ENCODE measurements at regions not wholly inside any gene's neighbourhood (a gene's known extent, or its start where the extent isn't known, plus 50 kb on each side); places are given as distances from the start of the nearest gene placed in this dataset.
A peak's percentile ranks its signal among the peaks of the same experiment; 100 is the strongest.
"Not testable (repeated sequence)": the region's sequence is repeated elsewhere in the genome, so short reads cannot be mapped to it uniquely, and the experiment has no call there.

GRCh38 chr2:175605640-175606009 lies 396.4 kb downstream of the LNPK start:
- intact Hi-C loops (cut with DNase I; ENCODE audit: low total_unique reads) = no loop called here
- no peaks in the 10 kb centered on the region for H3K9me3 ChIP-seq
- no peak overlapping the region for H3K4me3 ChIP-seq
- TF ChIP-seq POLR2A (IDR thresholded peaks at IDR 0.05) (no peak), POLR2AphosphoS5 (IDR thresholded peaks at IDR 0.05) (no peak)
- no peaks in the 10 kb centered on the region for H3K4me1 ChIP-seq
- H3K27me3 ChIP-seq = no peaks in the 10 kb centered on the region
- no peak for DNase-seq (ENCODE audit: low spot score in 2 of 2)
- H3K27ac ChIP-seq = no peak overlapping the region
- H3K36me3 ChIP-seq = no peaks in the 10 kb centered on the region

GRCh38 chr2:175601969-175602368 lies 400.1 kb downstream of the LNPK start:
- Histone ChIP-seq H3K27me3 (no peaks in the 10 kb centered on the region), H3K27ac (no peak overlapping the region), H3K4me3 (no peak overlapping the region), H3K9me3 (no peaks in the 10 kb centered on the region), H3K4me1 (no peaks in the 10 kb centered on the region), H3K36me3 (no peaks in the 10 kb centered on the region)
- intact Hi-C loops (cut with DNase I; ENCODE audit: low total_unique reads) = no loop called here
- TF ChIP-seq POLR2AphosphoS5 (IDR thresholded peaks at IDR 0.05) (no peak), POLR2A (IDR thresholded peaks at IDR 0.05) (no peak), CTCF (IDR thresholded peaks at IDR 0.05) (no peak)
- no peak for DNase-seq (ENCODE audit: low spot score in 2 of 2)

- H3K27ac ChIP-seq = peak overlapping the region; percentile 83 to 91
- no peaks in the 10 kb centered on the region for H3K4me1 ChIP-seq
- intact Hi-C loops (cut with DNase I; ENCODE audit: low total_unique reads) = no loop called here
- no peaks in the 10 kb centered on the region for H3K27me3 ChIP-seq
- no peaks in the 10 kb centered on the region for H3K9me3 ChIP-seq
- TF ChIP-seq POLR2AphosphoS5 (IDR thresholded peaks at IDR 0.05) (peak in 2 of 3 donors; percentile 43 to 53), CTCF (IDR thresholded peaks at IDR 0.05) (no peak)
- H3K4me3 ChIP-seq = no peak overlapping the region
- DNase-seq (ENCODE audit: low spot score in 2 of 2) = peak in 1 of 2 donors; percentile 78
- H3K36me3 ChIP-seq = no peaks in the 10 kb centered on the region
These were observed 401.9 kb downstream of the LNPK start for GRCh38 chr2:175599966-175600831.

GRCh38 chr2:175597286-175597685 lies 404.8 kb downstream of the LNPK start:
- H3K36me3 ChIP-seq = no peaks in the 10 kb centered on the region
- intact Hi-C loops (cut with DNase I; ENCODE audit: low total_unique reads) = no loop called here
- TF ChIP-seq CTCF (IDR thresholded peaks at IDR 0.05) (no peak), POLR2A (IDR thresholded peaks at IDR 0.05) (no peak), POLR2AphosphoS5 (IDR thresholded peaks at IDR 0.05) (no peak)

GRCh38 chr2:175595139-175595538 lies 406.9 kb downstream of the LNPK start:
- TF ChIP-seq CTCF (IDR thresholded peaks at IDR 0.05) = no peak
- no peak for TF ChIP-seq POLR2AphosphoS5 (IDR thresholded peaks at IDR 0.05)
- no peak for TF ChIP-seq POLR2A (IDR thresholded peaks at IDR 0.05)
- H3K36me3 ChIP-seq = no peaks in the 10 kb centered on the region
- no peak overlapping the region for H3K27ac ChIP-seq
- intact Hi-C loops (cut with DNase I; ENCODE audit: low total_unique reads) = no loop called here
- H3K4me1 ChIP-seq = no peaks in the 10 kb centered on the region
- DNase-seq (ENCODE audit: low spot score in 2 of 2) = no peak
- H3K9me3 ChIP-seq = no peaks in the 10 kb centered on the region
- H3K27me3 ChIP-seq = no peaks in the 10 kb centered on the region
- H3K4me3 ChIP-seq = no peak overlapping the region

More at GRCh38 chr2:175597286-175597685, 404.8 kb downstream of the LNPK start:
- Histone ChIP-seq H3K4me1 (no peaks in the 10 kb centered on the region), H3K27me3 (no peaks in the 10 kb centered on the region), H3K4me3 (no peak overlapping the region), H3K27ac (no peak overlapping the region), H3K9me3 (no peaks in the 10 kb centered on the region)
- no peak for DNase-seq (ENCODE audit: low spot score in 2 of 2)

- DNase-seq (ENCODE audit: low spot score in 2 of 2); H3K4me3 ChIP-seq; H3K27me3 ChIP-seq; intact Hi-C loops (cut with DNase I; ENCODE audit: low total_unique reads); H3K9me3 ChIP-seq; H3K36me3 ChIP-seq; H3K27ac ChIP-seq; H3K4me1 ChIP-seq: not testable (repeated sequence)
These were observed 408.2 kb downstream of the LNPK start for GRCh38 chr2:175593686-175594525.

- H3K27ac ChIP-seq; H3K4me3 ChIP-seq; H3K4me1 ChIP-seq; H3K9me3 ChIP-seq; DNase-seq (ENCODE audit: low spot score in 2 of 2); intact Hi-C loops (cut with DNase I; ENCODE audit: low total_unique reads); H3K27me3 ChIP-seq; H3K36me3 ChIP-seq: not testable (repeated sequence)
These were observed 406.7 kb upstream of the ATP5MC3 start for GRCh38 chr2:175588213-175588612.
